ENCODE measurements at regions not wholly inside any gene's neighbourhood (a gene's known extent, or its start where the extent isn't known, plus 50 kb on each side); places are given as distances from the start of the nearest gene placed in this dataset.

DNA sequence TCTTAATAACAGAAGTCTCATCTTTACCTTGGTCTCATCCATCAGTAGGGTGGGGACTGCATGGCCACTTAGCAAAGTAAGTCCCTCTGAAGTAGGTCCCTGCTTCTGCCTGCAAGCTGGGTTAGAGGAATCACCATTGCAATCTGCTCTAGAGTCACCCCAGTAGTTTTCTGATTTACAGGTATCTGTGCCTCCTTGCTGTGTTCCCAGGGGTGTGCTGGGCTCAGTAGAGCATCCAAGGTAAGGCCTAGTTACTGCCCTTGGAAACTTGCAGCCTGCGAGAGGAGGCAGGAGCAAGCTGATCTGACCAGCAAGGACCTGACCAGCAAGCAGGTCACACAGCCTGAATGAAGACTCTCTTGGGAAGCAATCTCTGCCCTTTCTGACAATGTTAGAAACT is 160.8 kb upstream of the GSC start:
- TF ChIP-seq, protein P1, sequence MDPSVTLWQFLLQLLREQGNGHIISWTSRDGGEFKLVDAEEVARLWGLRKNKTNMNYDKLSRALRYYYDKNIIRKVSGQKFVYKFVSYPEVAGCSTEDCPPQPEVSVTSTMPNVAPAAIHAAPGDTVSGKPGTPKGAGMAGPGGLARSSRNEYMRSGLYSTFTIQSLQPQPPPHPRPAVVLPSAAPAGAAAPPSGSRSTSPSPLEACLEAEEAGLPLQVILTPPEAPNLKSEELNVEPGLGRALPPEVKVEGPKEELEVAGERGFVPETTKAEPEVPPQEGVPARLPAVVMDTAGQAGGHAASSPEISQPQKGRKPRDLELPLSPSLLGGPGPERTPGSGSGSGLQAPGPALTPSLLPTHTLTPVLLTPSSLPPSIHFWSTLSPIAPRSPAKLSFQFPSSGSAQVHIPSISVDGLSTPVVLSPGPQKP (IDR thresholded peaks at IDR 0.05; ENCODE audit: low read depth, low read length), result no peak
- TF ChIP-seq, protein P2, sequence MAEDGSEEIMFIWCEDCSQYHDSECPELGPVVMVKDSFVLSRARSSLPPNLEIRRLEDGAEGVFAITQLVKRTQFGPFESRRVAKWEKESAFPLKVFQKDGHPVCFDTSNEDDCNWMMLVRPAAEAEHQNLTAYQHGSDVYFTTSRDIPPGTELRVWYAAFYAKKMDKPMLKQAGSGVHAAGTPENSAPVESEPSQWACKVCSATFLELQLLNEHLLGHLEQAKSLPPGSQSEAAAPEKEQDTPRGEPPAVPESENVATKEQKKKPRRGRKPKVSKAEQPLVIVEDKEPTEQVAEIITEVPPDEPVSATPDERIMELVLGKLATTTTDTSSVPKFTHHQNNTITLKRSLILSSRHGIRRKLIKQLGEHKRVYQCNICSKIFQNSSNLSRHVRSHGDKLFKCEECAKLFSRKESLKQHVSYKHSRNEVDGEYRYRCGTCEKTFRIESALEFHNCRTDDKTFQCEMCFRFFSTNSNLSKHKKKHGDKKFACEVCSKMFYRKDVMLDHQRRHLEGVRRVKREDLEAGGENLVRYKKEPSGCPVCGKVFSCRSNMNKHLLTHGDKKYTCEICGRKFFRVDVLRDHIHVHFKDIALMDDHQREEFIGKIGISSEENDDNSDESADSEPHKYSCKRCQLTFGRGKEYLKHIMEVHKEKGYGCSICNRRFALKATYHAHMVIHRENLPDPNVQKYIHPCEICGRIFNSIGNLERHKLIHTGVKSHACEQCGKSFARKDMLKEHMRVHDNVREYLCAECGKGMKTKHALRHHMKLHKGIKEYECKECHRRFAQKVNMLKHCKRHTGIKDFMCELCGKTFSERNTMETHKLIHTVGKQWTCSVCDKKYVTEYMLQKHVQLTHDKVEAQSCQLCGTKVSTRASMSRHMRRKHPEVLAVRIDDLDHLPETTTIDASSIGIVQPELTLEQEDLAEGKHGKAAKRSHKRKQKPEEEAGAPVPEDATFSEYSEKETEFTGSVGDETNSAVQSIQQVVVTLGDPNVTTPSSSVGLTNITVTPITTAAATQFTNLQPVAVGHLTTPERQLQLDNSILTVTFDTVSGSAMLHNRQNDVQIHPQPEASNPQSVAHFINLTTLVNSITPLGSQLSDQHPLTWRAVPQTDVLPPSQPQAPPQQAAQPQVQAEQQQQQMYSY (CRISPR knock-in tag; IDR thresholded peaks at IDR 0.05), result no peak
- no peak for TF ChIP-seq SP1 (IDR thresholded peaks at IDR 0.05; ENCODE audit: low read depth, low read length)
- TF ChIP-seq, protein P3, sequence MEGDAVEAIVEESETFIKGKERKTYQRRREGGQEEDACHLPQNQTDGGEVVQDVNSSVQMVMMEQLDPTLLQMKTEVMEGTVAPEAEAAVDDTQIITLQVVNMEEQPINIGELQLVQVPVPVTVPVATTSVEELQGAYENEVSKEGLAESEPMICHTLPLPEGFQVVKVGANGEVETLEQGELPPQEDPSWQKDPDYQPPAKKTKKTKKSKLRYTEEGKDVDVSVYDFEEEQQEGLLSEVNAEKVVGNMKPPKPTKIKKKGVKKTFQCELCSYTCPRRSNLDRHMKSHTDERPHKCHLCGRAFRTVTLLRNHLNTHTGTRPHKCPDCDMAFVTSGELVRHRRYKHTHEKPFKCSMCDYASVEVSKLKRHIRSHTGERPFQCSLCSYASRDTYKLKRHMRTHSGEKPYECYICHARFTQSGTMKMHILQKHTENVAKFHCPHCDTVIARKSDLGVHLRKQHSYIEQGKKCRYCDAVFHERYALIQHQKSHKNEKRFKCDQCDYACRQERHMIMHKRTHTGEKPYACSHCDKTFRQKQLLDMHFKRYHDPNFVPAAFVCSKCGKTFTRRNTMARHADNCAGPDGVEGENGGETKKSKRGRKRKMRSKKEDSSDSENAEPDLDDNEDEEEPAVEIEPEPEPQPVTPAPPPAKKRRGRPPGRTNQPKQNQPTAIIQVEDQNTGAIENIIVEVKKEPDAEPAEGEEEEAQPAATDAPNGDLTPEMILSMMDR (IDR thresholded peaks at IDR 0.05 in 2 of 3, conservative IDR thresholded peaks at IDR 0.05 in 1 of 3; ENCODE audit: control insufficient read depth in 2 of 3, extremely low read depth in 1 of 3, insufficient read depth in 1 of 3, low read depth in 3 of 3, low read length in 3 of 3), result no peak
- TF ChIP-seq ASH2L (IDR thresholded peaks at IDR 0.05; ENCODE audit: borderline replicate concordance, low read depth), result no peak
- no peak for TF ChIP-seq FOXM1 (IDR thresholded peaks at IDR 0.05; ENCODE audit: low read depth, low read length)
- TF ChIP-seq, protein P4, sequence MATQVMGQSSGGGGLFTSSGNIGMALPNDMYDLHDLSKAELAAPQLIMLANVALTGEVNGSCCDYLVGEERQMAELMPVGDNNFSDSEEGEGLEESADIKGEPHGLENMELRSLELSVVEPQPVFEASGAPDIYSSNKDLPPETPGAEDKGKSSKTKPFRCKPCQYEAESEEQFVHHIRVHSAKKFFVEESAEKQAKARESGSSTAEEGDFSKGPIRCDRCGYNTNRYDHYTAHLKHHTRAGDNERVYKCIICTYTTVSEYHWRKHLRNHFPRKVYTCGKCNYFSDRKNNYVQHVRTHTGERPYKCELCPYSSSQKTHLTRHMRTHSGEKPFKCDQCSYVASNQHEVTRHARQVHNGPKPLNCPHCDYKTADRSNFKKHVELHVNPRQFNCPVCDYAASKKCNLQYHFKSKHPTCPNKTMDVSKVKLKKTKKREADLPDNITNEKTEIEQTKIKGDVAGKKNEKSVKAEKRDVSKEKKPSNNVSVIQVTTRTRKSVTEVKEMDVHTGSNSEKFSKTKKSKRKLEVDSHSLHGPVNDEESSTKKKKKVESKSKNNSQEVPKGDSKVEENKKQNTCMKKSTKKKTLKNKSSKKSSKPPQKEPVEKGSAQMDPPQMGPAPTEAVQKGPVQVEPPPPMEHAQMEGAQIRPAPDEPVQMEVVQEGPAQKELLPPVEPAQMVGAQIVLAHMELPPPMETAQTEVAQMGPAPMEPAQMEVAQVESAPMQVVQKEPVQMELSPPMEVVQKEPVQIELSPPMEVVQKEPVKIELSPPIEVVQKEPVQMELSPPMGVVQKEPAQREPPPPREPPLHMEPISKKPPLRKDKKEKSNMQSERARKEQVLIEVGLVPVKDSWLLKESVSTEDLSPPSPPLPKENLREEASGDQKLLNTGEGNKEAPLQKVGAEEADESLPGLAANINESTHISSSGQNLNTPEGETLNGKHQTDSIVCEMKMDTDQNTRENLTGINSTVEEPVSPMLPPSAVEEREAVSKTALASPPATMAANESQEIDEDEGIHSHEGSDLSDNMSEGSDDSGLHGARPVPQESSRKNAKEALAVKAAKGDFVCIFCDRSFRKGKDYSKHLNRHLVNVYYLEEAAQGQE (IDR thresholded peaks at IDR 0.05; ENCODE audit: low read depth, low read length), result no peak

All from GM12878 (cell line).